IMR-90 (cell line): ENCODE measurements at regions not wholly inside any gene's neighbourhood (a gene's known extent, or its start where the extent isn't known, plus 50 kb on each side); places are given as distances from the start of the nearest gene placed in this dataset.

Source experiments
- ATAC-seq: fragments of 200-7000 bp; cut with Tn5 transposase; 2 replicates; pipeline ENCODE4 v1.9.1; 2020; ENCODE audit warnings: low read depth, mild to moderate bottlenecking, moderate library complexity
- BruUV-seq: library from RNA; stranded (reverse); fragments of 400-500 nt; replicated peaks from 2 replicates; lab custom pipeline; 2021; lab: Mats Ljungman, UMichigan
- CTCF ChIA-PET: fragments of 300-600 bp; formaldehyde crosslinking; extraction: SDS; loops from one replicate; lab custom pipeline; 2021; ENCODE audit warnings: antibody characterized with exemption; lab: Yijun Ruan, JAX
- POLR2A ChIA-PET: fragments of 300-600 bp; sonication (Branson Sonifier 250); formaldehyde crosslinking; loops from one replicate; lab custom pipeline; 2022; ENCODE audit warnings: antibody characterized with exemption; ENCODE audit not compliant: unreplicated experiment; lab: Charles Lee
- DNase-seq: peaks from one replicate; pipeline ENCODE4 v3.0.0; 2013
- H2AFZ ChIP-seq: replicated peaks from 2 replicates; pipeline ENCODE3; 2013; ENCODE audit warnings: low read length, mild to moderate bottlenecking; ENCODE audit not compliant: poor library complexity
- H2AK5ac ChIP-seq: 2 replicates; pipeline ENCODE4 v1.6.1; 2013; ENCODE audit warnings: low read depth, low read length, inconsistent platforms
- H2AK9ac ChIP-seq: replicated peaks from 2 replicates; pipeline ENCODE3; 2013; ENCODE audit warnings: mild to moderate bottlenecking, low read depth, low read length, moderate library complexity; ENCODE audit not compliant: poor library complexity
- H2BK120ac ChIP-seq: 2 replicates; pipeline ENCODE4 v1.6.1; 2013; ENCODE audit warnings: low read depth, low read length, inconsistent platforms
- H2BK15ac ChIP-seq: 3 replicates; pipeline ENCODE4 v1.6.1; 2013; ENCODE audit warnings: low read depth, low read length, inconsistent platforms
- H2BK20ac ChIP-seq: 2 replicates; pipeline ENCODE4 v1.6.1; 2013; ENCODE audit warnings: low read depth, mild to moderate bottlenecking, inconsistent platforms, low read length, moderate library complexity
- H2BK5ac ChIP-seq: 2 replicates; pipeline ENCODE4 v1.6.1; 2013; ENCODE audit warnings: mild to moderate bottlenecking, low read depth, low read length, inconsistent platforms; ENCODE audit not compliant: poor library complexity, severe bottlenecking
- H3K14ac ChIP-seq: replicated peaks from 2 replicates; pipeline ENCODE4 v1.6.1; 2013; ENCODE audit warnings: low read depth, low read length, inconsistent platforms
- H3K18ac ChIP-seq: 2 replicates; pipeline ENCODE4 v1.6.1; 2013; ENCODE audit warnings: low read depth, low read length, control low read depth
- H3K23ac ChIP-seq: 2 replicates; pipeline ENCODE4 v1.6.1; 2013; ENCODE audit warnings: low read depth, low read length, inconsistent platforms
- H3K27ac ChIP-seq: 2 replicates; pipeline ENCODE4 v1.5.1; 2013; ENCODE audit warnings: mild to moderate bottlenecking, control low read depth, low read length; ENCODE audit not compliant: insufficient read depth
- H3K27me3 ChIP-seq: 2 replicates; pipeline ENCODE4 v1.6.1; 2013; ENCODE audit warnings: low read length; ENCODE audit not compliant: control insufficient read depth, insufficient read depth
- H3K36me3 ChIP-seq: 2 replicates; pipeline ENCODE4 v1.6.1; 2013; ENCODE audit warnings: low read length, mixed read lengths; ENCODE audit not compliant: control insufficient read depth, insufficient read depth
- H3K4ac ChIP-seq: 2 replicates; pipeline ENCODE4 v1.6.1; 2013; ENCODE audit warnings: low read depth, low read length, inconsistent platforms
- H3K4me1 ChIP-seq: 2 replicates; pipeline ENCODE4 v1.6.1; 2013; ENCODE audit warnings: low read length, mixed read lengths; ENCODE audit not compliant: control insufficient read depth, insufficient read depth
- H3K4me2 ChIP-seq: 2 replicates; pipeline ENCODE4 v1.6.1; 2013; ENCODE audit warnings: low read depth, mild to moderate bottlenecking, control low read depth, low read length, moderate library complexity
- H3K4me3 ChIP-seq: 2 replicates; pipeline ENCODE4 v1.5.1; 2013; ENCODE audit warnings: low read depth, mild to moderate bottlenecking, control low read depth, low read length, moderate library complexity; ENCODE audit not compliant: insufficient read depth
- H3K56ac ChIP-seq: 2 replicates; pipeline ENCODE4 v1.6.1; 2013; ENCODE audit warnings: low read length, inconsistent platforms; ENCODE audit not compliant: insufficient read depth; ENCODE audit errors: extremely low read depth
- H3K79me1 ChIP-seq, 2 experiments: 2 replicates each; pipeline ENCODE4 v1.6.1; 2013; ENCODE audit warnings: low read length in 2 of 2, inconsistent platforms in 1 of 2, low read depth in 1 of 2
- H3K9ac ChIP-seq: 2 replicates; pipeline ENCODE4 v1.6.1; 2013; ENCODE audit warnings: low read depth, low read length, control low read depth
- H3K9me1 ChIP-seq: 2 replicates; pipeline ENCODE4 v1.6.1; 2013; ENCODE audit warnings: low read length, inconsistent platforms; ENCODE audit not compliant: insufficient read depth
- H3K9me3 ChIP-seq: 2 replicates; pipeline ENCODE4 v1.6.1; 2013; ENCODE audit warnings: low read length; ENCODE audit not compliant: control insufficient read depth, insufficient read depth
- H4K20me1 ChIP-seq: 2 replicates; pipeline ENCODE4 v1.6.1; 2013; ENCODE audit warnings: low read length, inconsistent platforms; ENCODE audit not compliant: insufficient read depth
- H4K5ac ChIP-seq: 2 replicates; pipeline ENCODE4 v1.6.1; 2013; ENCODE audit warnings: mild to moderate bottlenecking, low read depth, low read length, control low read depth
- H4K8ac ChIP-seq, 2 experiments: 2 replicates each; pipeline ENCODE4 v1.6.1; 2013; ENCODE audit warnings: low read depth in 2 of 2, low read length in 2 of 2, control low read depth in 1 of 2, inconsistent platforms in 1 of 2
- H4K91ac ChIP-seq: 2 replicates; pipeline ENCODE4 v1.6.1; 2013; ENCODE audit warnings: low read depth, low read length, inconsistent platforms; ENCODE audit not compliant: insufficient read depth
- BHLHE40 ChIP-seq: fragments of 150-350 bp; IDR thresholded peaks from 2 replicates; pipeline ENCODE4 v1.6.1; 2016; ENCODE audit warnings: mild to moderate bottlenecking, low read depth, low read length
- CEBPB ChIP-seq: IDR thresholded peaks from 2 replicates; pipeline ENCODE4 v1.6.1; 2012; ENCODE audit warnings: low read depth, low read length, improper control_type of control experiment
- CHD1 ChIP-seq: IDR thresholded peaks from 2 replicates; pipeline ENCODE4 v1.6.1; 2012; ENCODE audit warnings: low read depth, low read length, improper control_type of control experiment
- ELK1 ChIP-seq: fragments of 150-350 bp; IDR thresholded peaks from 2 replicates; pipeline ENCODE4 v1.6.1; 2016; ENCODE audit warnings: low read depth, mild to moderate bottlenecking, low read length, moderate library complexity, borderline replicate concordance
- FOS ChIP-seq: fragments of 150-350 bp; IDR thresholded peaks from 2 replicates; pipeline ENCODE4 v1.6.1; 2016; ENCODE audit warnings: low read depth, low read length
- MAFK ChIP-seq: IDR thresholded peaks from 2 replicates; pipeline ENCODE4 v1.6.1; 2012; ENCODE audit warnings: low read depth, low read length, improper control_type of control experiment
- MAZ ChIP-seq: IDR thresholded peaks from 2 replicates; pipeline ENCODE4 v1.6.1; 2012; ENCODE audit warnings: low read depth, mild to moderate bottlenecking, low read length, improper control_type of control experiment, moderate library complexity, borderline replicate concordance
- MXI1 ChIP-seq: IDR thresholded peaks from 2 replicates; pipeline ENCODE4 v1.6.1; 2012; ENCODE audit warnings: low read depth, mild to moderate bottlenecking, low read length, moderate library complexity, borderline replicate concordance
- NFE2L2 ChIP-seq: fragments of 150-350 bp; IDR thresholded peaks from 2 replicates; pipeline ENCODE4 v1.6.1; 2016; ENCODE audit warnings: low read depth, mild to moderate bottlenecking, low read length
- POLR2A ChIP-seq: IDR thresholded peaks from 2 replicates; pipeline ENCODE4 v1.6.1; 2012; ENCODE audit warnings: mild to moderate bottlenecking, low read depth, low read length
- RAD21 ChIP-seq: IDR thresholded peaks from 2 replicates; pipeline ENCODE4 v1.6.1; 2012; ENCODE audit warnings: low read length, improper control_type of control experiment
- RCOR1 ChIP-seq: IDR thresholded peaks from 2 replicates; pipeline ENCODE4 v1.6.1; 2012; ENCODE audit warnings: mild to moderate bottlenecking, low read length, improper control_type of control experiment; ENCODE audit not compliant: insufficient replicate concordance
- RFX5 ChIP-seq: IDR thresholded peaks from 2 replicates; pipeline ENCODE4 v1.8.0; 2012; ENCODE audit warnings: low read depth, mild to moderate bottlenecking, low read length, moderate library complexity
- SMC3 ChIP-seq: fragments of 150-350 bp; IDR thresholded peaks from 2 replicates; pipeline ENCODE4 v1.6.1; 2016; ENCODE audit warnings: low read depth, mild to moderate bottlenecking, antibody characterized with exemption, low read length, moderate library complexity
- USF2 ChIP-seq: fragments of 150-350 bp; IDR thresholded peaks from 2 replicates; pipeline ENCODE4 v1.6.1; 2017; ENCODE audit warnings: mild to moderate bottlenecking, antibody characterized with exemption, low read length, low read depth
- WGBS, 2 experiments: methylation state at CpG; one replicate each; pipeline versions ENCODE4 v1.1.5 to v1.1.7; 2013; ENCODE audit warnings: missing lambda C conversion rate in 2 of 2; ENCODE audit not compliant: insufficient read length in 1 of 2; ENCODE audit errors: extremely low coverage in 2 of 2; 5-methylcytosine and 5-hydroxymethylcytosine counted together
- dilution Hi-C: fragments of 300-500 bp; cut with HindIII; formaldehyde crosslinking; loops from one replicate; pipeline ENCODE4 v1.14.3; 2018; ENCODE audit warnings: low sequenced_read_pairs; ENCODE audit not compliant: unreplicated experiment
- in situ Hi-C: fragments of 300-500 bp; cut with MboI; formaldehyde crosslinking; loops from 3 replicates; pipeline ENCODE4 v1.14.3; 2019; ENCODE audit warnings: low sequenced_read_pairs, inconsistent platforms, mixed read lengths
- intact Hi-C: fragments of 100-400 bp; cut with micrococcal nuclease; formaldehyde crosslinking; loops from 2 replicates; pipeline ENCODE4 v1.10.0; 2022
- TF ChIP-seq, protein P1 (sequence below): conservative IDR thresholded peaks from 2 replicates; pipeline ENCODE4 v1.5.1; 2012; ENCODE audit warnings: mild to moderate bottlenecking, low read depth, low read length, improper control_type of control experiment

- DNase-seq: no peak
- Histone ChIP-seq H2AFZ (no peak overlapping the region), H2BK15ac (no peak overlapping the region), H3K14ac (no peak overlapping the region), H4K5ac (no peak overlapping the region), H2BK20ac (no peak overlapping the region), H3K4ac (no peak overlapping the region), H3K27me3 (no peaks in the 10 kb centered on the region), H3K36me3 (no peaks in the 10 kb centered on the region), H3K56ac (no peak overlapping the region), H3K4me3 (no peak overlapping the region), H3K27ac (no peak overlapping the region), H3K23ac (no peak overlapping the region), H2AK5ac (no peak overlapping the region), H3K9ac (no peak overlapping the region), H2BK5ac (no peak overlapping the region), H3K4me1 (no peaks in the 10 kb centered on the region), H4K8ac (no peak overlapping the region), H3K9me1 (no peaks in the 10 kb centered on the region), H2BK120ac (no peak overlapping the region), H3K79me1 (no peaks in the 10 kb centered on the region), H4K91ac (no peak overlapping the region), H3K9me3 (no peaks in the 10 kb centered on the region), H4K20me1 (no peaks in the 10 kb centered on the region), H3K4me2 (no peak overlapping the region), H2AK9ac (no peak overlapping the region), H3K18ac (no peak overlapping the region)
- BruUV-seq: no TSS peak
- dilution Hi-C loops: no loop called here
- ChIA-PET CTCF (no interaction called here), POLR2A (no interaction called here)
- in situ Hi-C loops: no loop called here
- no peak for ATAC-seq
- intact Hi-C loops: no loop called here
- no peak for TF ChIP-seq USF2
- no peak for TF ChIP-seq MAZ
- TF ChIP-seq CEBPB: no peak
- TF ChIP-seq FOS: no peak
- TF ChIP-seq RCOR1: no peak
- TF ChIP-seq RAD21: no peak
- TF ChIP-seq RFX5: no peak
- no peak for TF ChIP-seq SMC3
- TF ChIP-seq BHLHE40: no peak
- TF ChIP-seq MXI1: no peak
- no peak for TF ChIP-seq NFE2L2
- TF ChIP-seq POLR2A: no peak
- TF ChIP-seq MAFK: no peak
- TF ChIP-seq, protein P1, sequence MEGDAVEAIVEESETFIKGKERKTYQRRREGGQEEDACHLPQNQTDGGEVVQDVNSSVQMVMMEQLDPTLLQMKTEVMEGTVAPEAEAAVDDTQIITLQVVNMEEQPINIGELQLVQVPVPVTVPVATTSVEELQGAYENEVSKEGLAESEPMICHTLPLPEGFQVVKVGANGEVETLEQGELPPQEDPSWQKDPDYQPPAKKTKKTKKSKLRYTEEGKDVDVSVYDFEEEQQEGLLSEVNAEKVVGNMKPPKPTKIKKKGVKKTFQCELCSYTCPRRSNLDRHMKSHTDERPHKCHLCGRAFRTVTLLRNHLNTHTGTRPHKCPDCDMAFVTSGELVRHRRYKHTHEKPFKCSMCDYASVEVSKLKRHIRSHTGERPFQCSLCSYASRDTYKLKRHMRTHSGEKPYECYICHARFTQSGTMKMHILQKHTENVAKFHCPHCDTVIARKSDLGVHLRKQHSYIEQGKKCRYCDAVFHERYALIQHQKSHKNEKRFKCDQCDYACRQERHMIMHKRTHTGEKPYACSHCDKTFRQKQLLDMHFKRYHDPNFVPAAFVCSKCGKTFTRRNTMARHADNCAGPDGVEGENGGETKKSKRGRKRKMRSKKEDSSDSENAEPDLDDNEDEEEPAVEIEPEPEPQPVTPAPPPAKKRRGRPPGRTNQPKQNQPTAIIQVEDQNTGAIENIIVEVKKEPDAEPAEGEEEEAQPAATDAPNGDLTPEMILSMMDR: no peak
- TF ChIP-seq ELK1: no peak
- TF ChIP-seq CHD1: no peak
- no CpG with 5 or more reads among the region's 1 CpG for WGBS, 2 experiments
These were observed 372.1 kb downstream of the MTRR start for GRCh38 chr5:8241076-8241475.
